Iris pigment epithelial cell (primary cell): ENCODE measurements at regions not wholly inside any gene's neighbourhood (a gene's known extent, or its start where the extent isn't known, plus 50 kb on each side); places are given as distances from the start of the nearest gene placed in this dataset.
"Not testable (repeated sequence)": the region's sequence is repeated elsewhere in the genome, so short reads cannot be mapped to it uniquely, and the experiment has no call there.

Experiments used
- DNase-seq: peaks from one replicate; pipeline ENCODE4 v3.0.0-alpha.2; 2011; ENCODE audit warnings: low read depth

- DNase-seq, result peak; percentile 3
Observed at GRCh38 chr17:68141050-68141449, 105.5 kb downstream of the KPNA2 start.

DNA sequence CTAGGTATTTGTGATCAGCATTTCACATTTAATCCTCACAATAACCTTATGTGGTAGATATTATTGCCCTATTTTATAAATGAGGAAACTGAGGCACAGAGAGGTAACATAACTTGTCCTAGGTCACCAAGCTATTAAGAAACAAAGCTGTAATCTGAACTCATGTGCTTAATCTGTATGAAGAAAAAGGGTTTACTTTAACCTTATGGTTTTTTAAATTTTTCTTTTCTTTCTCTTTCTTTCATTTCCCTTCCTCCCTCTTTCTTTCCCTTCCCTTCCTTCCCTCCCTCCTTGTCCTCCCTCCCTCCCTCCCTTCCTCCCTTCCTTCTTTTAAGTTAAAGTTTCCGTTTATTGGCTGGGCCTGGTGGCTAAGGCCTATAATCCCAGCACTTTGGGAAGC is 105.2 kb upstream of the AMZ2 start:
- no peak for DNase-seq

- DNase-seq, result no peak
Observed at GRCh38 chr17:68143425-68143824, 104.4 kb upstream of the AMZ2 start.

GRCh38 chr17:68145088-68145487 is 102.8 kb upstream of the AMZ2 start:
- DNase-seq, result no peak

DNA sequence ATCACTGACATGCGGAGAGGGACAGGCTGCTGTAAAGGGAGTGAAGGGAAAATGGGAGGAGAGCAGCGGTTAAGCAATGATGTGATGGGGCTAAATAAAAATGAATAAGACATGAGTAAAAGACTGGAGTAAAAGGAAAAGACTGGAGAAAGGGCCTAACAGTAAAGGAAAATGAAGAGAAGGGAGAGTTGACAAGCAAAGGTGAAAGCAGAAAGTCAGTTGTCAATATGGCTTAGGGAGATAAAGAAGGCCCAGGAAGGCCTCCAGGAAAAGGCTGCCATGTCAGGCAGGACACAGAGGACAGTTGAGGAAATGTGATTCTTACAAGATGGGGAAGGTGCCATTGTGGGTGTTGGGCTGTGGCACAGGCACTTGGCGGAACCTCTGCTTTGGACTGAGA is 98.9 kb upstream of the AMZ2 start:
- no peak for DNase-seq

DNA sequence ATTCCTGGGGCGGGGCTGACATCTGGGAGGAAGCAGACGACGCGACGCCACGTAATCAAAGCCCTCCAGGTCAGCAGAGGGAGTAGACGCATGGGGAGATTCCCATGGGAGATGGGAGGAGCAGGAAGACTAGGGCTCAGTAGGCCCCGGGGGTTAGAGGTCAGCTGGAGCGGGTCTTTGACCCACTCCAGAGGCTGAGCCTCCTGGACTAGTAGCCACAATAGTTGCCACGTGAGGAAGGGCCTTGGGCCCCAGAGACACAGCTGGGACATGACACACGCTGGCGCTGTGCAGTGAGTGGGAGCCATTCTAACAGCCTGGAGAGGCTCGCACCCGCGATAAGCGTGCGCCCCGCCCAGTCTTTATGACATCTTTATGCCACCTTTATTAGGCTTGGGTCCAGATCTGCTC is 95.7 kb upstream of the AMZ2 start:
- no peak for DNase-seq

DNA sequence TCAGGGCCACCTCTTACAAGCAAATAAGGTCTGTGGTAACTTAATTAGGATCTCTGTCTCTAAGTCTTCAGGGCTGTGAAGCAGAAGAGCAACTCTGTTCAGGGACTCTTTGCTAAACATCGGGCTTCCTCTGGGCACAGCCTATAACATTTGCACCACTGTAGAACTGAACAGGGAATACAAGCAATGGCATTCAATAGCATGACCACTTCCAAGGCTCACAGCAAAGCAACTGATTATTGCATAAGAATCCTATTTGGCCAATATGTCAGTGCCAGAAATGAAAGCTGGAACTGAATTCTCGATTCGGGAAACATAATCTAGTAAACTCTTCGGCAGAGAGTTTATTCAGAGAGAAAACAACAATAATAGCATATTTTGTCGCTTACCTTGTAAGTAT is 92.2 kb upstream of the AMZ2 start:
- DNase-seq, result no peak

- no peak for DNase-seq
Observed at GRCh38 chr17:68161644-68162428, 86.0 kb upstream of the AMZ2 start.

GRCh38 chr17:68168273-68169164 is 79.3 kb upstream of the AMZ2 start:
- DNase-seq, result not testable (repeated sequence)

DNA sequence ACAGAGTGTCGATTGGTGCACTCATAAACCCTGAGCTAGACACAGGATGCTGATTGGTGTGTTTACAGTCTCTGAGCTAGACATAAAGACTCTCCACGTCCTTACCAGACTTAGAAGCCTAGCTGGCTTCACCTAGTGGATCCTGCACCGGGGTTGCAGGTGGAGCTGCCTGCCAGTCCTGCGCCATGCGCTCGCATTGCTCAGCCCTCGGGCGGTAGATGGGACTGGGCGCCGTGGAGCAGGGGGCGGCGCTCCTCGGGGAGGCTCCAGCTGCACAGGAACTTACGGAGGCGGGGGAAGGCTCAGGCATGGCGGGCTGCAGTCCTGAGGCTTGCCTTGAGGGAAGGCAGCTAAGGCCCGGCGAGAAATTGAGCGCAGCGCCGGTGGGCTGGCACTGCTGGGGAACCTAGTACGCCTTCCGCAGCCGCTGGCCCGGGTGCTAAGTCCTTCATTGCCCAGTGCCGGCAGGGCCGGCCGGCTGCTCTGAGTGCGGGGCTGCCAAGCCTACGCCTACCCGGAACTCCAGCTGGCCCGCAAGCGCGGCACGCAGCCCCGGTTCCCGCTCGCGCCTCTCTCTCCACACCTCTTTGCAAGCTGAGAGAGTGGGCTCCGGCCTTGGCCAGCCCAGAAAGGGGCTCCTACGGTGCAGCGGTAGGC is 78.5 kb upstream of the AMZ2 start:
- DNase-seq, result not testable (repeated sequence)

DNA sequence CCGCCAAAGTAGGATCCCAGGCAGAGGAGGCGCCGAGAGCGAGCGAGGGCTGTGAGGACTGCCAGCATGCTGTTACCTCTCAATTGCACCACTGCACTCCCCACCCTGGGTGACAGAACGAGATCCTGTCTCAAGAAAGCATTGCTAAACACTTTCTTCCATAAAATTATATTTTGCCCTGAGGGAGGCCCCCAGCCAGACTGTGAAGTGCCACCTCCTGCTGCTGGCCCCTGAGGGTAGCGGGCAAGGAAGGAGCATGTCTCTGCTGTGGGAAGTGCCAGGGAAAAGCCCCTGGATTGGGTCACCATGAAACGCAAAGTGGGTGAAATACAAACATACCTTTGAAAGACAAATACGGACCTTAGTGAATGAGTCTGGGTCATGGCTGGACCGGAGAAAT is 78.0 kb upstream of the AMZ2 start:
- DNase-seq, result no peak

GRCh38 chr17:68170246-68170645 is 77.6 kb upstream of the AMZ2 start:
- DNase-seq, result no peak

GRCh38 chr17:68172461-68172954 is 75.3 kb upstream of the AMZ2 start:
- DNase-seq, result peak; percentile 45

GRCh38 chr17:68175416-68175815 is 72.4 kb upstream of the AMZ2 start:
- DNase-seq, result no peak

- no peak for DNase-seq
Observed at GRCh38 chr17:68175905-68176304, 71.9 kb upstream of the AMZ2 start.

- no peak for DNase-seq
Observed at GRCh38 chr17:68176718-68177117, 71.1 kb upstream of the AMZ2 start.

GRCh38 chr17:68178831-68179230 is 69.0 kb upstream of the AMZ2 start:
- DNase-seq, result no peak

GRCh38 chr17:68179236-68179925 is 68.5 kb upstream of the AMZ2 start:
- no peak for DNase-seq

- no peak for DNase-seq
Observed at GRCh38 chr17:68179926-68180285, 67.9 kb upstream of the AMZ2 start.

- DNase-seq, result no peak
Observed at GRCh38 chr17:68182011-68182306, 65.9 kb upstream of the AMZ2 start.

DNA sequence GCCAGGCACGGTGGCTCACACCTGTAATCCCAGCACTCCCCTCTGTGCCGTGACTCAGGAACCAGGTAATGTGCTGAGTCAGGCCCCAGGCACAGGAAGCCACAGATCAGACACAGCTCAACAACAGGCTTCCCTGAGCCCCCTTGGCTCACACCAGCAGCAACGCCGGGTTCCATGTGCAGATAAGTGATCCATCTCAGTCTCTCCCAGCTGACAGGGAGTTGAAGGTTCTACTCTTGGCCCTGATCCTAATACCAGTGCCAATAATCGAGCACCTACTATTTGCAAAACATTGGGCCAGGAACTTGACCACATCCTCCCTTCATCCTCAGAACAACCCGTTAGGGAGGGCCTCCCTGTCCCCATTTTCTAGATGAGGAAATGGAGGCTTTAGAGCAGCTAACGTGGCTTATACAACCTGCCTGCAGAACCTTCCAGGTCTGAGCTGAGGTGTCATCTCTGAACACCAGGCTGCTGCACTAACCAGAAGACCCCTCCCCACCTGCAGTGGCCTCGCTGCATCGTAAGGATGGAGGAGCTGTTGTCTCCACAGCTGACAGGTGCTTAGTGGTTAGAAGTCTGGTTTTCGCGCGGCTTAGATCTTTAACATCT is 64.8 kb upstream of the AMZ2 start:
- no peak for DNase-seq

DNA sequence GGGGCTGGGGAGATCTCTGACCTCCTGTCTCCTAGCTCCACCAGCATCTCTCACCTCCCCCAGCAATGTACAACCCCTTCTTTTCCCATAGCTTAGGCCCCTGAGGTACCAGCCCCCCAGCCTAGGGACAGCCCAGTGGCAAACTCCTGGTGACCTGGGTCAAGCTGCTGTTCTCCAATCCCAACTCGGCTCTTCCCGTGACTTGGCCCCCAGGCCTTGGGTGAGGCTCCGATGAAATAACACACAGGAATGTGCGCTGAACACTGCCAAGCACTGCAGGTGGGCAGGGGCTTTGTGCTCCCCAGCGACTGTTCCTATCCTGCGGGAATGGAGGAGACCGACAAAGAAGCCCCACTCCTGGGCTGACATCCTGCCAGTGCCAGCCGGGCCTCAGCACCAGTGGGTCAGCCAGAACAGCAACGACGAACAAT is 63.7 kb upstream of the AMZ2 start:
- no peak for DNase-seq
